GM19238 (cell line): ENCODE measurements at regions not wholly inside any gene's neighbourhood (a gene's known extent, or its start where the extent isn't known, plus 50 kb on each side); places are given as distances from the start of the nearest gene placed in this dataset.

ENCODE experiments used
- DNase-seq: peaks from one replicate; pipeline ENCODE4 v3.0.0; 2011; ENCODE audit warnings: low spot score; ENCODE audit not compliant: insufficient read length

DNA sequence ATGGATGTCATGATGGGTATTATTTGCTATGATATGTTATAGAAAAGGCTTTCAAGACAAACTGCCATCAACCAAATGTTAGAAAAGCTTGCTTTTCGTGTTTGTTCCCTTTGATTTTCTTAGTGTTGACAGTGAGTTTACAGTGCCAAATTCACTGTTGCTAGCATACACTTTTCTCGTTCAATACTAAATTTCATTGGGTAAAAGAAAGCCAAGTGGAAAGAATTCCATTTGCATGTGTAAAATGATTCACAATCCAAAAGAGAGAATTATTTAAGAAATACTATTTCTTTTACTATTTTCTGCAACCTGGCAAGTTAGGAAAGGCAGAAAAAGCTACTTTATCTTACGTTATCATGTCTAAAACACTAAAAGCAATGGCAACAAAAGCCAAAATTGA lies 301.4 kb downstream of the OTOL1 start:
- DNase-seq, result no peak

DNA sequence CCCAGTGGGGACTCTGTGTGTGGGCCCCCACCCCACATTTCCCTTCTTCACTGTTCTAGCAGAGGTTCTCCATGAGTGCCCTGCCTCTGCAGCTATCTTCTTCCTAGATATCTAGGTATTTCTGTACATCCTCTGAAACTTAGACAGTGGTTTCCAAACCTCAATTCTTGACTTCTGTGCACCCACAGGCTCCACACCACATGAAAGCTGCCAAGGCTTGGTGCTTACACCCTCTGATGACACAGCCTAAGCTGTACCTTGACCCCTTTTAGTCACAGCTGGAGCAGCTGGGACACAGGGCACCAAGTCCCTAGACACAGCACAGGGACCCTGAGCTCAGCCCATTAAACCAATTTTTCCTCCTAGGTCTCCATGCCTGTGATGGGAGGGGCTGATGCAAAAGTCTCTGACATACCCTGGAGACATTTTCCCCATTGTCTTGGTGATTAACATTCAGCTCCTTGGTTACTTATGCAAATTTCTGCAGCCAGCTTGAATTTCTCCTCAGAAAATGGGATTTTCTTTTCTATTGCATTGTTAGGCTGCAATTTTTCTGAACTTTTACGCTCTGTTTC lies 304.5 kb downstream of the OTOL1 start:
- no peak for DNase-seq

GRCh38 chr3:161818106-161818505 lies 321.5 kb downstream of the OTOL1 start:
- DNase-seq, result no peak

- DNase-seq, result no peak
Observed at GRCh38 chr3:161821591-161821990, 325.0 kb downstream of the OTOL1 start.

DNA sequence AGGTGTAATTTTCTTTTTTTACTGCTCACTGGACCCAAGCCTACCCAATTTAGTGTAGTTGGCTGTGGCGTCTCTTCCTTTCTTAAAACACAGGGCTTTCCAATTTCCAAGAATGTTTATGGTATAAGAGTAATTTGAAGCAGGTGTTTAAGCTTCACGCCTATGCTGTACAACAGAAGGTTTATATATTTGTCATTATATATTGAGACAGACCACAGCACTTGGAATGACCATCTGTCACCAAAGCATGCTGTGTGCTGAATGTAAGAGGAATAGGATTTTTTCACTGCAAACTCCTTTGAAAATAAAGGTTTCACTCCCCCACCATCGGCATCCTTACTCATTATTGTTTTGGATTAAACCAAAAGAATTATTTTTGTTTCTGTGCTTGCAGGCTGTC lies 325.7 kb downstream of the OTOL1 start:
- DNase-seq, result no peak

GRCh38 chr3:161823910-161824309 lies 327.3 kb downstream of the OTOL1 start:
- no peak for DNase-seq

- no peak for DNase-seq
Observed at GRCh38 chr3:161838021-161838420, 341.4 kb downstream of the OTOL1 start.

DNA sequence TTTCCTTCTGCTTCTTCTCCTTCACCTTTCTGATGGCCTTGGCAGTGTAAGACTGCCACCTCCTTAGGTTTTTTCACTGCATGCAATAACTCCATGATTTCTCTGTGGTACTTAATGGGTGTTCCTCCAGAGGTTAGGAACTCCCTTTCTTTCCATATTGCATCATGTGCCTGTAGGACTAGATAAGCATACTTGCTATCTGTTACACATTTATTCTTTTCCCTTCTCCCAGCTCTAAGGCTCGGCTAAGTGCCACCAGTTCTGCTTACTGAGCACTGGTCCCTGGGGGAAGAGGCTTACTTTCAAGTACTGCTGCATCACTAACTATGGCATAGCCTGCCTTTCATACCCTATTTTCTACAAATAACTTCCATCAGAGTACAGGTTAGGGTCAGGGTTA lies 351.8 kb downstream of the OTOL1 start:
- DNase-seq, result no peak

GRCh38 chr3:161851941-161852566 lies 355.4 kb downstream of the OTOL1 start:
- DNase-seq, result peak; percentile 4

- DNase-seq, result no peak
Observed at GRCh38 chr3:161852744-161853143, 356.1 kb downstream of the OTOL1 start.

- DNase-seq, result peak; percentile 0
Observed at GRCh38 chr3:161854232-161854771, 357.7 kb downstream of the OTOL1 start.

DNA sequence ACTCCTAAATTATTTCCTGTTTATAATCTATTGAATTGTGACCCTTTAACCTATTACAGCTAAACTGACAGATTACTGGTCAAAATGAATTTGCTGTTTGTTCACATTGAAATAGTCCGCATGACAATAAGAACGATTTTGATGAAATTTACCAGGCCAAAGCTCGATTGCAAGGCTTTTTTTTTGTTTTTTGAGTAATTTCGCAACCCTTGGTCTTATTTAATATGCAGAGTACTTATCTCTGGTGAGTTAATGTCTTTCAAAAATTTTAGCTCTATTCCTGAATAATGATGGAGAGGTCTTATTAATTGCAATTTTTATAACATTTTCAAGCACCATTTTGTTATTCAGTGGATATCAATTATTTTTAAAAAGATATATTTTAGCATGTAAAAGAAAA lies 362.4 kb downstream of the OTOL1 start:
- DNase-seq, result no peak

GRCh38 chr3:161859865-161860450 lies 363.4 kb downstream of the OTOL1 start:
- no peak for DNase-seq

DNA sequence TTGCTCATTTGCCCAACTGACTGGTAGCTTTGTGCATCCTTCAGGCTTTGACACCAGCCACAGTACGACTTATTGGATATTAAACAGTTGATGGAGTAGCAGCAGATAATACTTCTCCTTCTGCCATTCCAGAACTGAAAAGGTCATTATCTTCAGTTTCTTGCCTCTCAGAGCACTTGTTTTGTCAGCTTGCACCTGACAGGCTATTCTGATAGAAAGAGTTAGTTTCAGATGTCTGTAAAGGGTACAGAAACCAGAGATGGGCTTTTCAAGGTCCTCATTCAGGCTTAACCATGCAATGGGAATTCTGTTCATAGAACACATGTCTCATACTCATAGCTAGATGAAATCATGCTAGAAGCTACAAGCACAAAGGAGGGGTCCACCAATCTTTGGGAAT lies 367.2 kb downstream of the OTOL1 start:
- DNase-seq, result no peak

- no peak for DNase-seq
Observed at GRCh38 chr3:161866176-161866575, 369.6 kb downstream of the OTOL1 start.

DNA sequence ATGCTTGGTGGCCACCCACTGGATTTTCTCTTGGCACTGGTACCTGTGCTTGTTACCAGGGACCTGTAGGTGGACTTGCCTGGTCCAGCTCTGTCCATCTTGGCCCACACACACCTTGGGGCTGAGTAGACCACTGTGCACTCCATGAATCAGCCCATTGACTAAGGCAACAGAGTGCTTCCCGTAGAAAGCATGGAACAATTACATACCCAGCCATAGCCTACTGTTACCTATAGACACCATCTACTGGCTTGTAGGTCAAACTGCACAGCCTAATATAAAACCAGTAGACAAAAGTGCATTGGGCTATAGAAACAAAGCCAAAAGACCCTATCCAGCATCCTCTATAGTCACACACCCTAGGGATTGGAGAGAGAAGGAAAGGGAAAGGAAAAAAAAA lies 378.9 kb downstream of the OTOL1 start:
- DNase-seq, result no peak

DNA sequence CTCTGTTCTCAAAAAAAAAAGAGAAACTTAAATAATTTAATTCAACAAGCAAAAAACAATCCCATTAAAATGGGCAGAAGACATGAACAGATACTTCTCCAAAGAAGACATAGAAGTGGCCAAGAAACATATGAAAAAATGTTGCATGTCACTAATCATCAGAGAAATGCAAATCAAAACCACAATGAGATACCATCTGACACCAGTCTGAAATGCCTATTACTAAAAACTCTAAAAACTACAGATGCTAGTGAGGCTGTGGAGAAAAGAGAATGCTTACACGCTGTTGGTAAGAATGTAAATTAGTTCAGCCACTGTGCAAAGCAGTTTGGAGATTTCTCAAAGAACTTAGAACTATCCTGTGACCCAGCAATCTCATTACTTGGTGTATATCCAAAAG lies 382.9 kb downstream of the OTOL1 start:
- DNase-seq, result no peak

DNA sequence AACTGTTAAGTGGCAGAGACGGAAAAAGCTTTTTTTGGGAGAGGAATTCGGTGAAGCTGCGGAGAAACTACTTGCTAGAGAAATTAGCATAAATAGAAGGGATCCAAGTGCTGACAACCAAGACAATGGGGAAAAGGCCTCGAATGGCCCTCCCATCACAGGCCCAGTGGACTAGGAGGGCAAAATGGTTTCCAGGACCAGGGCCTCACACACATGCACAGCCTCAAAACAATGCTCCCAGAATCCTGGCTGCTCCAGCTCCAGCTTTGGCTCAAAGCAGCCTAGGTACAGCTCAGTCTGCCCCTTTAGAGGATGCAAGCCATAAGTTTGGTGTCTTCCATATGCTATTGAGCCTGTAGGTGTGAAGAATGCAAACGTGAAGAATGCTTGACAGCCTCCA lies 388.2 kb downstream of the OTOL1 start:
- DNase-seq, result no peak

DNA sequence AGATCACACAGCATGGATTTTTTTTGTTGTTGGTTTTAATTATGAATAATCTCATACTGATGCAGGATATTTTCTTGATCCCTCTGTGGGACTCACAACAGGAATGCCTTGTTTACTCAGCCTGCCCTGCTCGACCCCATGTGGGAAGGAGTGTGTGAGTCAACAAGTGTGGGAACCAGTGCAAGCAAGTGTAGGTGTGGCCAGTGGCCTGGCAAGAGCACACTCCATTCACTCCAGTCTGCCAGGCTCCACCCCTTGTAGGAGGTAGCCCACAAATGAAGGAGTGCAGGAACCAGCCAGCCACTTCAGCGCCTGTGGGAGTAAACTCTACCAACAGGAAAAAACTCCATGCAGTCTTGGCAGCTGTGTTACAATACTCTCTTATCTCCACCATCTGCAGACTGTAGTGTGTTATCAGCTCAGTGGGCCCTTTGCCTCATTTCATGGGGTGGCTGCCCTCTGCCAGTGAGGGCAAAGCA lies 393.6 kb downstream of the OTOL1 start:
- no peak for DNase-seq

- DNase-seq, result no peak
Observed at GRCh38 chr3:161893972-161894371, 397.4 kb downstream of the OTOL1 start.

DNA sequence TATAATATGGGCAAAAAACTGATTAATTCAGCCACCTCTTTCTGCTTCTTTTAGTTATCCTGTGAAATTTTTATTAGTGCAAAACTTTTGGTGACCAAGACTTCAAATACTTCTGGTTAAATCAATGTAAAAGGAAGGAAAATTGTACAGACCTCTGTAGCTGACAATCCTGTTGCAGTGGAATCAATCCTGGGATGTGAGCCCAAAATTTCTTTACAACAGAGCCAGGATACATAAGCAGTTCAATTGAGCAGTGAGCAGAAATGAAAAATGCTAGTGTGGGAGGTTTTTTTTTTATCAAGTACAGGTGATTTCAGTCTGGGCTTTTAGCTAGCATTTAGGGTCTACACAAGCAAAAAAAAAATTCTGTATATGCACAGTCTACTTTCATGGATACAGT lies 398.0 kb downstream of the OTOL1 start:
- no peak for DNase-seq

DNA sequence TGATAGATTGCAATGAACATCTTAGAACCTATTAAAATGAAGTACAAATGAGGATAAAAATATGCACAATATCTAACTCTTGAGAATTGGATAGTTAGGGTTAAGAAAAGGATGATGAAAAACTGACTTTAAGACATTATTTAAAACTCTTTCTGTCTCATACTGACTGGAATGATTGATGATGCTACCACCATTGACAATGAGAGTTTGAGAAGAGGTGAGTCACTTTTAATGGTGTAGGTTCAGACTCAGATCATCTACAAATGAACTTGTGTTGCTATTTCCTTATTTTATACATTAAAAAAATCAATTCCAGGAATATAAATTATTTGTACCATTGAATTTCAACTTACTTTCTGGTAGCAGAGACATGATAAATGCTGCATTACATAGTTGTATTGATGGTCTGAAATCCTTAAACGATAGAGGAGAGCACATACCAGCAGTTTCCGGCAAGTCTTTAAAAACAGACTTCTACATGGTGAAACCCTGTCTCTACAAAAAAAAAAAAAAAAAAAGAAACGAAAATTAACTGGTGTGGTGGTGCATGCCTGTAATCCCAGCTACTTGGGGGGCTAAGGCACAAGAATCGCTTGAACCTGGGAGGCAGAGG lies 409.0 kb downstream of the OTOL1 start:
- no peak for DNase-seq
